H1 (cell line): ENCODE measurements at regions not wholly inside any gene's neighbourhood (a gene's known extent, or its start where the extent isn't known, plus 50 kb on each side); places are given as distances from the start of the nearest gene placed in this dataset.

Source experiments
- CTCF ChIA-PET: fragments of 300-600 bp; sonication (Branson Sonifier 250); formaldehyde crosslinking; loops from one replicate; lab custom pipeline; 2021; ENCODE audit not compliant: partially characterized antibody; lab: Charles Lee
- POLR2A ChIA-PET: fragments of 300-600 bp; sonication (Branson Sonifier 250); formaldehyde crosslinking; loops from one replicate; lab custom pipeline; 2021; ENCODE audit warnings: inconsistent platforms; ENCODE audit not compliant: partially characterized antibody; lab: Charles Lee
- DNase-seq, 2 experiments: peaks; one replicate each; pipeline versions ENCODE4 v3.0.0 to v3.0.0-alpha.2; 2010 to 2022; ENCODE audit warnings: low spot score in 2 of 2, low read depth in 1 of 2, mixed read lengths in 1 of 2
- FAIRE-seq: peaks from 2 replicates; lab custom pipeline; 2011; peaks lifted over from hg19 to GRCh38; lab: Jason Lieb, UNC
- H2AFZ ChIP-seq: 2 replicates; pipeline ENCODE4 v1.8.1; 2012; ENCODE audit warnings: low read length, inconsistent platforms
- H2AK5ac ChIP-seq: 2 replicates; pipeline ENCODE4 v1.6.1; 2013; ENCODE audit warnings: low read depth, low read length
- H2BK120ac ChIP-seq: replicated peaks from 2 replicates; pipeline ENCODE3; 2013; ENCODE audit warnings: low read depth, low read length, inconsistent platforms
- H2BK12ac ChIP-seq: 2 replicates; pipeline ENCODE4 v1.6.1; 2013; ENCODE audit warnings: low read depth, low read length
- H2BK15ac ChIP-seq: 2 replicates; pipeline ENCODE4 v1.6.1; 2013; ENCODE audit warnings: low read length
- H2BK20ac ChIP-seq: 2 replicates; pipeline ENCODE4 v1.6.1; 2013; ENCODE audit warnings: low read length
- H2BK5ac ChIP-seq: 2 replicates; pipeline ENCODE4 v1.6.1; 2013; ENCODE audit warnings: low read depth, low read length
- H3K14ac ChIP-seq: 2 replicates; pipeline ENCODE4 v1.6.1; 2013; ENCODE audit warnings: inconsistent platforms; ENCODE audit not compliant: insufficient read length
- H3K18ac ChIP-seq: 2 replicates; pipeline ENCODE4 v1.6.1; 2013; ENCODE audit warnings: low read length; ENCODE audit errors: extremely low read depth
- H3K23ac ChIP-seq: 2 replicates; pipeline ENCODE4 v1.6.1; 2013; ENCODE audit warnings: inconsistent platforms; ENCODE audit not compliant: insufficient read length
- H3K23me2 ChIP-seq: 2 replicates; pipeline ENCODE4 v1.6.1; 2013; ENCODE audit warnings: low read depth, low read length
- H3K27ac ChIP-seq: 2 replicates; pipeline ENCODE4 v1.6.1; 2011; ENCODE audit warnings: low read depth, low read length, inconsistent platforms
- H3K27me3 ChIP-seq, 4 experiments: replicated peaks in 1 of 4; 1 replicate in 1 of 4; 2 replicates in 3 of 4; pipeline versions ENCODE4 v1.6.1 to v1.8.1; 2011 to 2013; ENCODE audit warnings: low read length in 3 of 4, mild to moderate bottlenecking in 3 of 4, inconsistent platforms in 2 of 4, mixed read lengths in 2 of 4, moderate library complexity in 1 of 4; ENCODE audit not compliant: control insufficient read depth in 3 of 4, insufficient read depth in 3 of 4; ENCODE audit errors: extremely low read depth in 1 of 4
- H3K36me3 ChIP-seq, 4 experiments: 2 replicates each; pipeline versions ENCODE4 v1.6.1 to v1.8.1; 2011 to 2013; ENCODE audit warnings: mild to moderate bottlenecking in 4 of 4, low read length in 3 of 4, moderate library complexity in 2 of 4, control low read depth in 1 of 4, inconsistent platforms in 1 of 4; ENCODE audit not compliant: insufficient read depth in 4 of 4, control insufficient read depth in 2 of 4
- H3K4ac ChIP-seq: replicated peaks from 2 replicates; pipeline ENCODE3; 2013; ENCODE audit warnings: low read length, low read depth, mixed read lengths, inconsistent platforms; ENCODE audit not compliant: insufficient read length
- H3K4me1 ChIP-seq, 4 experiments: replicated peaks in 1 of 4; 1 replicate in 1 of 4; 2 replicates in 3 of 4; pipeline versions ENCODE4 v1.6.1 to v1.8.1; 2011 to 2013; ENCODE audit warnings: low read length in 3 of 4, inconsistent platforms in 2 of 4, mixed read lengths in 1 of 4; ENCODE audit not compliant: insufficient read depth in 4 of 4, control insufficient read depth in 3 of 4
- H3K4me2 ChIP-seq, 2 experiments: 2 replicates each; pipeline versions ENCODE4 v1.6.1 to v1.8.1; 2011 to 2013; ENCODE audit warnings: low read depth in 2 of 2, low read length in 2 of 2, control low read depth in 1 of 2, inconsistent platforms in 1 of 2, mild to moderate bottlenecking in 1 of 2; ENCODE audit not compliant: insufficient read depth in 1 of 2
- H3K4me3 ChIP-seq, 4 experiments: fragments of 200-600, 300-600 bp in 1 of 4; sonication (generic), shearing (Covaris generic), sonication (Bioruptor Twin) in 1 of 4; 2 replicates each; pipeline versions ENCODE4 v1.5.1 to v1.8.1; 2011 to 2016; ENCODE audit warnings: low read length in 4 of 4, low read depth in 3 of 4, control low read depth in 2 of 4, inconsistent platforms in 2 of 4, mild to moderate bottlenecking in 2 of 4, mixed read lengths in 1 of 4, moderate library complexity in 1 of 4; ENCODE audit not compliant: insufficient read depth in 2 of 4; ENCODE audit errors: extremely low read depth in 1 of 4
- H3K56ac ChIP-seq: replicated peaks from 2 replicates; pipeline ENCODE3; 2013; ENCODE audit warnings: low read depth, mild to moderate bottlenecking, mixed read lengths, low read length, inconsistent platforms; ENCODE audit not compliant: insufficient read length
- H3K79me1 ChIP-seq: 2 replicates; pipeline ENCODE4 v1.6.1; 2013; ENCODE audit warnings: low read depth, low read length, control low read depth
- H3K79me2 ChIP-seq, 2 experiments: 2 replicates each; pipeline versions ENCODE4 v1.6.1 to v1.8.1; 2012 to 2013; ENCODE audit warnings: low read length in 2 of 2, mild to moderate bottlenecking in 2 of 2, inconsistent platforms in 1 of 2; ENCODE audit not compliant: insufficient read depth in 2 of 2, control insufficient read depth in 1 of 2
- H3K9ac ChIP-seq, 4 experiments: replicated peaks in 1 of 4; 1 replicate in 1 of 4; 2 replicates in 3 of 4; pipeline versions ENCODE4 v1.6.1 to v1.8.1; 2011 to 2013; ENCODE audit warnings: low read depth in 3 of 4, low read length in 3 of 4, control low read depth in 2 of 4, mild to moderate bottlenecking in 2 of 4, moderate library complexity in 2 of 4, inconsistent platforms in 1 of 4; ENCODE audit errors: extremely low read depth in 1 of 4
- H3K9me3 ChIP-seq, 2 experiments: 2 replicates each; pipeline versions ENCODE4 v1.6.1 to v1.8.1; 2012 to 2013; ENCODE audit warnings: mild to moderate bottlenecking in 2 of 2, moderate library complexity in 2 of 2, control low read depth in 1 of 2, inconsistent platforms in 1 of 2, low read depth in 1 of 2, low read length in 1 of 2, mixed read lengths in 1 of 2; ENCODE audit not compliant: insufficient read depth in 2 of 2
- H4K20me1 ChIP-seq, 2 experiments: replicated peaks in 1 of 2; 2 replicates each; pipeline versions ENCODE3 to v1.8.1; 2011 to 2013; ENCODE audit warnings: inconsistent platforms in 2 of 2, low read length in 2 of 2, mild to moderate bottlenecking in 1 of 2; ENCODE audit not compliant: insufficient read depth in 2 of 2, control insufficient read depth in 1 of 2
- H4K5ac ChIP-seq: 2 replicates; pipeline ENCODE4 v1.6.1; 2013; ENCODE audit warnings: low read length, low read depth, mixed read lengths, inconsistent platforms; ENCODE audit not compliant: insufficient read length
- H4K8ac ChIP-seq: 2 replicates; pipeline ENCODE4 v1.8.0; 2013; ENCODE audit warnings: mild to moderate bottlenecking, moderate library complexity, low read length, inconsistent platforms; ENCODE audit not compliant: insufficient read depth; ENCODE audit errors: extremely low read depth
- H4K91ac ChIP-seq: replicated peaks from 2 replicates; pipeline ENCODE3; 2013; ENCODE audit warnings: low read length, mixed read lengths, inconsistent platforms; ENCODE audit not compliant: insufficient read length
- CHD1 ChIP-seq: IDR thresholded peaks from 2 replicates; pipeline ENCODE4 v1.6.1; 2012; ENCODE audit warnings: low read depth, low read length, improper control_type of control experiment
- CTCF ChIP-seq, 3 experiments: IDR thresholded peaks; 1 replicate in 2 of 3; 2 replicates in 1 of 3; pipeline versions ENCODE4 v1.5.1 to v1.6.1; 2011; ENCODE audit warnings: low read length in 3 of 3, mild to moderate bottlenecking in 3 of 3, inconsistent platforms in 2 of 3, low read depth in 1 of 3, moderate library complexity in 1 of 3; ENCODE audit not compliant: insufficient read depth in 1 of 3; ENCODE audit errors: control extremely low read depth in 1 of 3
- EZH2 ChIP-seq: fragments of 200-600 bp; sonication (generic); IDR thresholded peaks from 2 replicates; pipeline ENCODE4 v1.7.1; 2012; ENCODE audit warnings: low read depth, mild to moderate bottlenecking, moderate library complexity, low read length, inconsistent platforms; ENCODE audit not compliant: severe bottlenecking
- HDAC2 ChIP-seq, 2 experiments: fragments of 300-600 bp in 1 of 2; sonication (generic) in 1 of 2; IDR thresholded peaks; 2 replicates each; pipeline ENCODE4 v1.6.1; 2011 to 2012; ENCODE audit warnings: low read depth in 2 of 2, low read length in 2 of 2, mild to moderate bottlenecking in 2 of 2, moderate library complexity in 2 of 2, borderline replicate concordance in 1 of 2, inconsistent platforms in 1 of 2
- NANOG ChIP-seq: IDR thresholded peaks from 2 replicates; pipeline ENCODE4 v1.6.1; 2011; ENCODE audit warnings: low read length, low read depth, mild to moderate bottlenecking, inconsistent platforms; ENCODE audit not compliant: insufficient read depth, poor library complexity, severe bottlenecking
- NRF1 ChIP-seq: IDR thresholded peaks from 2 replicates; pipeline ENCODE4 v1.6.1; 2011; ENCODE audit warnings: mild to moderate bottlenecking, low read depth, low read length, improper control_type of control experiment
- POU5F1 ChIP-seq: IDR thresholded peaks from 2 replicates; pipeline ENCODE4 v1.6.1; 2011; ENCODE audit warnings: low read depth, mild to moderate bottlenecking, low read length, moderate library complexity
- TAF1 ChIP-seq: IDR thresholded peaks from 2 replicates; pipeline ENCODE4 v1.6.1; 2011; ENCODE audit warnings: mild to moderate bottlenecking, low read depth, low read length
- USF2 ChIP-seq: IDR thresholded peaks from 2 replicates; pipeline ENCODE4 v1.6.1; 2011; ENCODE audit warnings: low read length, improper control_type of control experiment
- WGBS, 2 experiments: shearing (Covaris generic) in 1 of 2; methylation state at CpG; one replicate each; pipeline versions ENCODE4 v1.1.6 to v1.1.7; 2013 to 2015; ENCODE audit warnings: low lambda C conversion rate in 2 of 2, mixed read lengths in 2 of 2, inconsistent platforms in 1 of 2, low coverage in 1 of 2, missing lambda C conversion rate in 1 of 2; ENCODE audit not compliant: insufficient replicate concordance in 2 of 2, insufficient coverage in 1 of 2, insufficient read length in 1 of 2; ENCODE audit errors: extremely low coverage in 1 of 2, missing lambda C conversion rate in 1 of 2; 5-methylcytosine and 5-hydroxymethylcytosine counted together

- no peak overlapping the region for H2AFZ ChIP-seq
- FAIRE-seq, result no peak
- no peaks in the 10 kb centered on the region for H3K79me2 ChIP-seq
- H3K4ac ChIP-seq, result no peak overlapping the region
- ChIA-PET CTCF (interaction anchor here (0.7 to 1.5 kb wide), 2 partner anchors 82 to 183 kb away, joined by 3 to 6 read pairs; no protein-coding TSS in a partner anchor), POLR2A (no interaction called here)
- H4K8ac ChIP-seq, result no peak overlapping the region
- no peak overlapping the region for H2BK5ac ChIP-seq
- H4K20me1 ChIP-seq, result no peaks in the 10 kb centered on the region
- H3K23me2 ChIP-seq, result no peaks in the 10 kb centered on the region
- H4K5ac ChIP-seq, result no peak overlapping the region
- no peak for DNase-seq
- peaks cover 0 to 8% (median 5%) of the 10 kb centered on the region in 4 experiments; a peak in 2 of 7 replicates for H3K4me1 ChIP-seq
- TF ChIP-seq USF2, result no peak
- no peak for TF ChIP-seq NANOG
- TF ChIP-seq TAF1, result no peak
- no peak for TF ChIP-seq EZH2
- TF ChIP-seq HDAC2 (IDR thresholded peaks at IDR 0.05; ENCODE audit: borderline replicate concordance in 1 of 2, low read depth in 2 of 2, low read length in 2 of 2), result no peak
- no peak for TF ChIP-seq CHD1
- TF ChIP-seq POU5F1, result no peak
- no peak for TF ChIP-seq CTCF (IDR thresholded peaks at IDR 0.05; ENCODE audit: control extremely low read depth in 1 of 3, insufficient read depth in 1 of 3, low read depth in 1 of 3, low read length in 3 of 3)
- TF ChIP-seq NRF1, result no peak
- no peaks in the 10 kb centered on the region for H3K9me3 ChIP-seq
- H2BK12ac ChIP-seq, result no peak overlapping the region
- H3K4me3 ChIP-seq, result no peak overlapping the region
- H4K91ac ChIP-seq, result no peak overlapping the region
- H3K18ac ChIP-seq, result no peak overlapping the region
- H3K56ac ChIP-seq, result no peak overlapping the region
- no peak overlapping the region for H2AK5ac ChIP-seq
- no peaks in the 10 kb centered on the region for H3K36me3 ChIP-seq
- H3K27me3 ChIP-seq, result no peaks in the 10 kb centered on the region
- no peak overlapping the region for H2BK15ac ChIP-seq
- H3K27ac ChIP-seq, result no peak overlapping the region
- 91% methylated on average over 3 of the region's 3 CpGs; no CpG with 5 or more reads in 1 of the 2 experiments for WGBS, 2 experiments
- no peak overlapping the region for H2BK20ac ChIP-seq
- no peaks in the 10 kb centered on the region for H3K79me1 ChIP-seq
- no peak overlapping the region for H3K9ac ChIP-seq
- H3K14ac ChIP-seq, result no peak overlapping the region
- H2BK120ac ChIP-seq, result no peak overlapping the region
- no peak overlapping the region for H3K4me2 ChIP-seq
- H3K23ac ChIP-seq, result no peak overlapping the region
Measured at GRCh38 chr3:137610723-137611122, 153.4 kb upstream of the SOX14 start.
